Kidney epithelial cell (primary cell): ENCODE measurements at regions not wholly inside any gene's neighbourhood (a gene's known extent, or its start where the extent isn't known, plus 50 kb on each side); places are given as distances from the start of the nearest gene placed in this dataset.
"Not testable (repeated sequence)": the region's sequence is repeated elsewhere in the genome, so short reads cannot be mapped to it uniquely, and the experiment has no call there.

Experiments used
- DNase-seq: peaks from one replicate; pipeline ENCODE4 v3.0.0-alpha.2; 2010; ENCODE audit warnings: low read depth
- H3K27me3 ChIP-seq: 2 replicates; pipeline ENCODE4 v1.6.0; 2011; ENCODE audit warnings: low read length; ENCODE audit not compliant: control insufficient read depth, insufficient read depth
- H3K36me3 ChIP-seq: 2 replicates; pipeline ENCODE4 v1.5.1; 2011; ENCODE audit warnings: low read length; ENCODE audit not compliant: control insufficient read depth, insufficient read depth
- H3K4me3 ChIP-seq: 2 replicates; pipeline ENCODE4 v1.5.1; 2011; ENCODE audit warnings: low read depth, mild to moderate bottlenecking, control low read depth, low read length
- CTCF ChIP-seq: IDR thresholded peaks from 2 replicates; pipeline ENCODE4 v1.5.1; 2011; ENCODE audit warnings: mild to moderate bottlenecking, moderate library complexity, low read length, control low read depth, inconsistent platforms; ENCODE audit not compliant: insufficient read depth, poor library complexity, severe bottlenecking

GRCh38 chr18:60066219-60066975, 166.6 kb downstream of the PMAIP1 start:
- Histone ChIP-seq H3K4me3 (no peak overlapping the region), H3K36me3 (no peaks in the 10 kb centered on the region), H3K27me3 (no peaks in the 10 kb centered on the region)
- DNase-seq = no peak
- no peak for TF ChIP-seq CTCF

GRCh38 chr18:60064271-60064670, 164.5 kb downstream of the PMAIP1 start:
- no peak for TF ChIP-seq CTCF
- peak; percentile 70 for DNase-seq

GRCh38 chr18:60062831-60063230, 163.0 kb downstream of the PMAIP1 start:
- H3K36me3 ChIP-seq, DNase-seq, H3K4me3 ChIP-seq: not testable (repeated sequence)

More at GRCh38 chr18:60064271-60064670, 164.5 kb downstream of the PMAIP1 start:
- no peaks in the 10 kb centered on the region for H3K27me3 ChIP-seq
- H3K36me3 ChIP-seq = no peaks in the 10 kb centered on the region
- no peak overlapping the region for H3K4me3 ChIP-seq

GRCh38 chr18:60062396-60062795, 162.6 kb downstream of the PMAIP1 start:
- Histone ChIP-seq H3K36me3 (no peaks in the 10 kb centered on the region), H3K4me3 (no peak overlapping the region), H3K27me3 (no peaks in the 10 kb centered on the region)
- no peak for TF ChIP-seq CTCF
- no peak for DNase-seq

More at GRCh38 chr18:60062831-60063230, 163.0 kb downstream of the PMAIP1 start:
- not testable (repeated sequence) for H3K27me3 ChIP-seq

- no peaks in the 10 kb centered on the region for H3K27me3 ChIP-seq
- no peak overlapping the region for H3K4me3 ChIP-seq
- no peak for TF ChIP-seq CTCF
- H3K36me3 ChIP-seq = no peaks in the 10 kb centered on the region
- no peak for DNase-seq
These were observed 160.8 kb downstream of the PMAIP1 start for GRCh38 chr18:60060578-60060977.

GRCh38 chr18:60060026-60060425, 160.2 kb downstream of the PMAIP1 start:
- TF ChIP-seq CTCF = no peak
- Histone ChIP-seq H3K36me3 (no peaks in the 10 kb centered on the region), H3K27me3 (no peaks in the 10 kb centered on the region), H3K4me3 (no peak overlapping the region)
- no peak for DNase-seq
